Body of pancreas (tissue), 4 donors: ENCODE measurements at regions not wholly inside any gene's neighbourhood (a gene's known extent, or its start where the extent isn't known, plus 50 kb on each side); places are given as distances from the start of the nearest gene placed in this dataset.

Source experiments
- CTCF ChIP-seq, 7 experiments: fragments of 450-650 bp in 4 of 7; fragments of 200-600 bp in 3 of 7; sonication (generic) in 3 of 7; IDR thresholded peaks; one replicate each; pipeline ENCODE4 v1.5.1; 2016 to 2019; ENCODE audit warnings: antibody characterized with exemption in 7 of 7
- POLR2A ChIP-seq, 3 donors: fragments of 450-650 bp; IDR thresholded peaks; one replicate each; pipeline ENCODE4 v1.6.1; 2016; ENCODE audit warnings: antibody characterized with exemption in 3 of 3, mild to moderate bottlenecking in 2 of 3

GRCh38 chr5:160903076-160903475 lies 51.1 kb upstream of the ATP10B start:
- no peak for TF ChIP-seq CTCF (IDR thresholded peaks at IDR 0.05)
- TF ChIP-seq POLR2A (IDR thresholded peaks at IDR 0.05): no peak
